MM.1S (cell line): ENCODE measurements at regions not wholly inside any gene's neighbourhood (a gene's known extent, or its start where the extent isn't known, plus 50 kb on each side); places are given as distances from the start of the nearest gene placed in this dataset.

ENCODE experiments used
- CTCF ChIP-seq: fragments of 300-600 bp; sonication (generic); IDR thresholded peaks from 2 replicates; pipeline ENCODE4 v1.5.1; 2016; ENCODE audit warnings: antibody characterized with exemption, low read length, mixed read lengths
- EZH2phosphoT487 ChIP-seq: fragments of 300-600 bp; sonication (generic); IDR thresholded peaks from 2 replicates; pipeline ENCODE4 v1.6.1; 2018; ENCODE audit warnings: antibody characterized with exemption, low read length

- TF ChIP-seq EZH2phosphoT487 (no peak), CTCF (no peak)
Observed at GRCh38 chr9:1829719-1830118, 185.4 kb upstream of the SMARCA2 start.
